ENCODE measurements at regions not wholly inside any gene's neighbourhood (a gene's known extent, or its start where the extent isn't known, plus 50 kb on each side); places are given as distances from the start of the nearest gene placed in this dataset.
"Not testable (repeated sequence)": the region's sequence is repeated elsewhere in the genome, so short reads cannot be mapped to it uniquely, and the experiment has no call there.

- H3K4me3 ChIP-seq (ENCODE audit: insufficient read depth, low read depth, low read length); H3K4me1 ChIP-seq (ENCODE audit: control insufficient read depth, insufficient read depth, low read length); H3K9me3 ChIP-seq (ENCODE audit: control insufficient read depth, low read length); H3K36me3 ChIP-seq (ENCODE audit: control insufficient read depth, insufficient read depth, low read length); H3K27ac ChIP-seq (ENCODE audit: insufficient read depth, low read depth, low read length, poor library complexity, severe bottlenecking); H3K27me3 ChIP-seq (ENCODE audit: control insufficient read depth, insufficient read depth, low read length, poor library complexity, severe bottlenecking): not testable (repeated sequence)
- 91 to 96% methylated on average over 3 to 5 of the region's 12 CpGs for WGBS, 2 experiments
Measured at GRCh38 chr20:48514577-48514976, 313.2 kb downstream of the PREX1 start.

- H3K36me3 ChIP-seq (ENCODE audit: control insufficient read depth, insufficient read depth, low read length); H3K4me3 ChIP-seq (ENCODE audit: insufficient read depth, low read depth, low read length); H3K4me1 ChIP-seq (ENCODE audit: control insufficient read depth, insufficient read depth, low read length); H3K9me3 ChIP-seq (ENCODE audit: control insufficient read depth, low read length); H3K27me3 ChIP-seq (ENCODE audit: control insufficient read depth, insufficient read depth, low read length, poor library complexity, severe bottlenecking); H3K27ac ChIP-seq (ENCODE audit: insufficient read depth, low read depth, low read length, poor library complexity, severe bottlenecking): not testable (repeated sequence)
- WGBS, 2 experiments = 74 to 90% methylated on average over 5 to 8 of the region's 16 CpGs
Measured at GRCh38 chr20:48512539-48512938, 315.3 kb downstream of the PREX1 start.

GRCh38 chr20:48505066-48505465 is 322.7 kb downstream of the PREX1 start:
- H3K27ac ChIP-seq (ENCODE audit: insufficient read depth, low read depth, low read length, poor library complexity, severe bottlenecking); H3K4me1 ChIP-seq (ENCODE audit: control insufficient read depth, insufficient read depth, low read length); H3K9me3 ChIP-seq (ENCODE audit: control insufficient read depth, low read length); H3K27me3 ChIP-seq (ENCODE audit: control insufficient read depth, insufficient read depth, low read length, poor library complexity, severe bottlenecking); H3K36me3 ChIP-seq (ENCODE audit: control insufficient read depth, insufficient read depth, low read length); H3K4me3 ChIP-seq (ENCODE audit: insufficient read depth, low read depth, low read length): not testable (repeated sequence)
- 82 to 86% methylated on average over 5 of the region's 12 CpGs for WGBS, 2 experiments

GRCh38 chr20:48503166-48503815 is 324.5 kb downstream of the PREX1 start:
- Histone ChIP-seq H3K36me3 (ENCODE audit: control insufficient read depth, insufficient read depth, low read length) (no peaks in the 10 kb centered on the region), H3K4me3 (ENCODE audit: insufficient read depth, low read depth, low read length) (no peak overlapping the region), H3K27ac (ENCODE audit: insufficient read depth, low read depth, low read length, poor library complexity, severe bottlenecking) (no peak overlapping the region), H3K4me1 (ENCODE audit: control insufficient read depth, insufficient read depth, low read length) (no peaks in the 10 kb centered on the region), H3K27me3 (ENCODE audit: control insufficient read depth, insufficient read depth, low read length, poor library complexity, severe bottlenecking) (no peaks in the 10 kb centered on the region), H3K9me3 (ENCODE audit: control insufficient read depth, low read length) (no peaks in the 10 kb centered on the region)
- 81 to 82% methylated on average over 14 of the region's 14 CpGs for WGBS, 2 experiments

GRCh38 chr20:48502758-48503157 is 325.0 kb downstream of the PREX1 start:
- H3K36me3 ChIP-seq (ENCODE audit: control insufficient read depth, insufficient read depth, low read length) = no peaks in the 10 kb centered on the region
- H3K27ac ChIP-seq (ENCODE audit: insufficient read depth, low read depth, low read length, poor library complexity, severe bottlenecking) = no peak overlapping the region
- no peak overlapping the region for H3K4me3 ChIP-seq (ENCODE audit: insufficient read depth, low read depth, low read length)
- H3K27me3 ChIP-seq (ENCODE audit: control insufficient read depth, insufficient read depth, low read length, poor library complexity, severe bottlenecking) = no peaks in the 10 kb centered on the region
- no peaks in the 10 kb centered on the region for H3K9me3 ChIP-seq (ENCODE audit: control insufficient read depth, low read length)
- 87 to 90% methylated on average over 9 of the region's 9 CpGs for WGBS, 2 experiments
- no peaks in the 10 kb centered on the region for H3K4me1 ChIP-seq (ENCODE audit: control insufficient read depth, insufficient read depth, low read length)

- no peak overlapping the region for H3K27ac ChIP-seq (ENCODE audit: insufficient read depth, low read depth, low read length, poor library complexity, severe bottlenecking)
- H3K4me1 ChIP-seq (ENCODE audit: control insufficient read depth, insufficient read depth, low read length) = no peaks in the 10 kb centered on the region
- H3K36me3 ChIP-seq (ENCODE audit: control insufficient read depth, insufficient read depth, low read length) = no peaks in the 10 kb centered on the region
- H3K9me3 ChIP-seq (ENCODE audit: control insufficient read depth, low read length) = no peaks in the 10 kb centered on the region
- no peak overlapping the region for H3K4me3 ChIP-seq (ENCODE audit: insufficient read depth, low read depth, low read length)
- no peaks in the 10 kb centered on the region for H3K27me3 ChIP-seq (ENCODE audit: control insufficient read depth, insufficient read depth, low read length, poor library complexity, severe bottlenecking)
- 91 to 94% methylated on average over 9 of the region's 9 CpGs for WGBS, 2 experiments
Measured at GRCh38 chr20:48502016-48502415, 325.8 kb downstream of the PREX1 start.

GRCh38 chr20:48500900-48501299 is 326.9 kb downstream of the PREX1 start:
- H3K36me3 ChIP-seq (ENCODE audit: control insufficient read depth, insufficient read depth, low read length); H3K9me3 ChIP-seq (ENCODE audit: control insufficient read depth, low read length); H3K4me1 ChIP-seq (ENCODE audit: control insufficient read depth, insufficient read depth, low read length); H3K27me3 ChIP-seq (ENCODE audit: control insufficient read depth, insufficient read depth, low read length, poor library complexity, severe bottlenecking); H3K4me3 ChIP-seq (ENCODE audit: insufficient read depth, low read depth, low read length); H3K27ac ChIP-seq (ENCODE audit: insufficient read depth, low read depth, low read length, poor library complexity, severe bottlenecking): not testable (repeated sequence)
- WGBS, 2 experiments = 79 to 81% methylated on average over 9 of the region's 9 CpGs

GRCh38 chr20:48498939-48499338 is 328.9 kb downstream of the PREX1 start:
- not testable (repeated sequence) for H3K4me1 ChIP-seq (ENCODE audit: control insufficient read depth, insufficient read depth, low read length); H3K36me3 ChIP-seq (ENCODE audit: control insufficient read depth, insufficient read depth, low read length); H3K27me3 ChIP-seq (ENCODE audit: control insufficient read depth, insufficient read depth, low read length, poor library complexity, severe bottlenecking); H3K4me3 ChIP-seq (ENCODE audit: insufficient read depth, low read depth, low read length); H3K9me3 ChIP-seq (ENCODE audit: control insufficient read depth, low read length); H3K27ac ChIP-seq (ENCODE audit: insufficient read depth, low read depth, low read length, poor library complexity, severe bottlenecking)
- WGBS, 2 experiments = 94 to 96% methylated on average over 4 of the region's 4 CpGs

- WGBS, 2 experiments = 90 to 95% methylated on average over 3 to 4 of the region's 4 CpGs
- not testable (repeated sequence) for H3K27me3 ChIP-seq (ENCODE audit: control insufficient read depth, insufficient read depth, low read length, poor library complexity, severe bottlenecking); H3K36me3 ChIP-seq (ENCODE audit: control insufficient read depth, insufficient read depth, low read length); H3K4me3 ChIP-seq (ENCODE audit: insufficient read depth, low read depth, low read length); H3K4me1 ChIP-seq (ENCODE audit: control insufficient read depth, insufficient read depth, low read length); H3K9me3 ChIP-seq (ENCODE audit: control insufficient read depth, low read length); H3K27ac ChIP-seq (ENCODE audit: insufficient read depth, low read depth, low read length, poor library complexity, severe bottlenecking)
Measured at GRCh38 chr20:48498125-48498524, 329.7 kb downstream of the PREX1 start.

- Histone ChIP-seq H3K36me3 (ENCODE audit: control insufficient read depth, insufficient read depth, low read length) (no peaks in the 10 kb centered on the region), H3K27ac (ENCODE audit: insufficient read depth, low read depth, low read length, poor library complexity, severe bottlenecking) (no peak overlapping the region), H3K4me3 (ENCODE audit: insufficient read depth, low read depth, low read length) (no peak overlapping the region), H3K9me3 (ENCODE audit: control insufficient read depth, low read length) (no peaks in the 10 kb centered on the region), H3K27me3 (ENCODE audit: control insufficient read depth, insufficient read depth, low read length, poor library complexity, severe bottlenecking) (no peaks in the 10 kb centered on the region), H3K4me1 (ENCODE audit: control insufficient read depth, insufficient read depth, low read length) (peaks cover 3% of the 10 kb centered on the region)
- WGBS, 2 experiments = 89 to 94% methylated on average over 8 of the region's 8 CpGs
Measured at GRCh38 chr20:48493966-48494365, 333.8 kb downstream of the PREX1 start.

GRCh38 chr20:48493331-48493730 is 334.5 kb downstream of the PREX1 start:
- H3K9me3 ChIP-seq (ENCODE audit: control insufficient read depth, low read length); H3K27me3 ChIP-seq (ENCODE audit: control insufficient read depth, insufficient read depth, low read length, poor library complexity, severe bottlenecking); H3K4me1 ChIP-seq (ENCODE audit: control insufficient read depth, insufficient read depth, low read length); H3K36me3 ChIP-seq (ENCODE audit: control insufficient read depth, insufficient read depth, low read length); H3K4me3 ChIP-seq (ENCODE audit: insufficient read depth, low read depth, low read length); H3K27ac ChIP-seq (ENCODE audit: insufficient read depth, low read depth, low read length, poor library complexity, severe bottlenecking): not testable (repeated sequence)
- WGBS, 2 experiments = 88 to 89% methylated on average over 18 of the region's 18 CpGs
